GM21723 (cell line): ENCODE measurements at regions not wholly inside any gene's neighbourhood (a gene's known extent, or its start where the extent isn't known, plus 50 kb on each side); places are given as distances from the start of the nearest gene placed in this dataset.

Experiments used
- ATAC-seq: cut with Tn5 transposase; IDR thresholded peaks from one replicate; pipeline ENCODE4 v1.9.1; 2021; ENCODE audit warnings: mild to moderate bottlenecking, moderate library complexity; ENCODE audit not compliant: unreplicated experiment

GRCh38 chr4:116449764-116450163 lies 635.6 kb downstream of the TRAM1L1 start:
- ATAC-seq: no peak

- ATAC-seq: no peak
These were observed 641.3 kb downstream of the TRAM1L1 start for GRCh38 chr4:116444117-116444516.

GRCh38 chr4:116438981-116439729 lies 646.2 kb downstream of the TRAM1L1 start:
- ATAC-seq: no peak

- no peak for ATAC-seq
These were observed 647.0 kb downstream of the TRAM1L1 start for GRCh38 chr4:116438417-116438816.

- ATAC-seq: no peak
These were observed 657.7 kb downstream of the TRAM1L1 start for GRCh38 chr4:116427666-116428065.

GRCh38 chr4:116413222-116413621 lies 672.2 kb downstream of the TRAM1L1 start:
- ATAC-seq: no peak

GRCh38 chr4:116401293-116401692 lies 684.1 kb downstream of the TRAM1L1 start:
- no peak for ATAC-seq

GRCh38 chr4:116400480-116400879 lies 684.9 kb downstream of the TRAM1L1 start:
- ATAC-seq: no peak

GRCh38 chr4:116397714-116398113 lies 687.7 kb downstream of the TRAM1L1 start:
- ATAC-seq: no peak

- no peak for ATAC-seq
These were observed 688.1 kb downstream of the TRAM1L1 start for GRCh38 chr4:116397291-116397690.

- no peak for ATAC-seq
These were observed 690.0 kb downstream of the TRAM1L1 start for GRCh38 chr4:116395408-116395807.

GRCh38 chr4:116391020-116391419 lies 694.4 kb downstream of the TRAM1L1 start:
- no peak for ATAC-seq

GRCh38 chr4:116389139-116389538 lies 696.2 kb downstream of the TRAM1L1 start:
- ATAC-seq: no peak

- ATAC-seq: no peak
These were observed 697.4 kb downstream of the TRAM1L1 start for GRCh38 chr4:116387937-116388474.

- ATAC-seq: no peak
These were observed 698.5 kb downstream of the TRAM1L1 start for GRCh38 chr4:116386856-116387255.

GRCh38 chr4:116385583-116385982 lies 699.8 kb downstream of the TRAM1L1 start:
- ATAC-seq: no peak

GRCh38 chr4:116374815-116375214 lies 710.6 kb downstream of the TRAM1L1 start:
- peak; percentile 59 for ATAC-seq

- no peak for ATAC-seq
These were observed 722.8 kb downstream of the TRAM1L1 start for GRCh38 chr4:116362583-116362982.

GRCh38 chr4:116361790-116362189 lies 723.6 kb downstream of the TRAM1L1 start:
- no peak for ATAC-seq

GRCh38 chr4:116358633-116359222 lies 726.6 kb downstream of the TRAM1L1 start:
- ATAC-seq: peak; percentile 97

GRCh38 chr4:116357758-116358157 lies 727.6 kb downstream of the TRAM1L1 start:
- ATAC-seq: no peak

- no peak for ATAC-seq
These were observed 738.6 kb downstream of the TRAM1L1 start for GRCh38 chr4:116346750-116347149.
